GM12873 (cell line): ENCODE measurements at regions not wholly inside any gene's neighbourhood (a gene's known extent, or its start where the extent isn't known, plus 50 kb on each side); places are given as distances from the start of the nearest gene placed in this dataset.

Experiments used
- CTCF ChIP-seq: IDR thresholded peaks from 2 replicates; pipeline ENCODE4 v1.5.1; 2012; ENCODE audit warnings: low read depth, mild to moderate bottlenecking, moderate library complexity, low read length, control low read depth; ENCODE audit not compliant: insufficient read depth; ENCODE audit errors: missing control alignments

- no peak for TF ChIP-seq CTCF
Observed at GRCh38 chr5:89827359-89827758, 582.2 kb downstream of the CETN3 start.

DNA sequence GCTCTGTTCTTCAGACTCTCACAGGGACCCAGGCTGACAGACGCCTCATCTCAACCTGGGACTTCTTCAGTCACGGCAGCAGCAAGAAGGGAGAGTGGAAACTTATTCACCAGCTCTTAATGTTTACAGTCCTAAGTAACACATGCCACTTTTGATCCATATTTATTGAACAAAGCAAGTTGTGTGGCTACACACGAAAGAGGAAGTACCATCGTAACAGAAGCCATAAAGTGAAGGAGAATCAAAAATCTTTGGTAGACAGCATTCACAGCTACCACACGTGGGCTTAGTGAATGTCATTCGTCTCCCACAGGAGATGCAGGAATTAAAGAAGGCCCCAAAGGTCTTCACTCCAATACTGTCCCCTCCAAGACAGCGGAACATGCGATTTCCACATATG, 582.6 kb downstream of the CETN3 start:
- no peak for TF ChIP-seq CTCF

DNA sequence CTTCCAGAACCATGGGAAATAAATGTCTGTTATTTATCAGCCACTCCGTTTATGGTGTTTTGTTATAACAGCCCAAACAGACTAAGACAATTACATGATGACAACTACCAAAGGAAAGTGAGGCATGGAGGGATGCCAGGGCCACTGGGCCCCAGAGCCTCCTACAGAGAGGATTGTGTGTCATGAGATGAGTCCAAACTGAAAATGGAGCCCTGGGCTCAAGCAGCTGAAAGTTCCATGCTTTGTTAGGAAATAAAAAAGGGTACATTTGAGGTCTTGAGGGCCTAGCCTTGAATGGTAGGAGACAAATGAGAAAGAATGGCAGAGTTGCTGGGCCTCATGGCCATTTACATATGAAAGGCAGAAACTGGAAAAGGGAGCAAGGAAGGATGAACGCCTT, 586.5 kb downstream of the CETN3 start:
- no peak for TF ChIP-seq CTCF

- TF ChIP-seq CTCF = no peak
Observed at GRCh38 chr5:89817841-89818240, 591.7 kb downstream of the CETN3 start.

GRCh38 chr5:89816038-89816437, 593.5 kb downstream of the CETN3 start:
- no peak for TF ChIP-seq CTCF

- TF ChIP-seq CTCF = no peak
Observed at GRCh38 chr5:89777758-89778157, 631.8 kb downstream of the CETN3 start.

DNA sequence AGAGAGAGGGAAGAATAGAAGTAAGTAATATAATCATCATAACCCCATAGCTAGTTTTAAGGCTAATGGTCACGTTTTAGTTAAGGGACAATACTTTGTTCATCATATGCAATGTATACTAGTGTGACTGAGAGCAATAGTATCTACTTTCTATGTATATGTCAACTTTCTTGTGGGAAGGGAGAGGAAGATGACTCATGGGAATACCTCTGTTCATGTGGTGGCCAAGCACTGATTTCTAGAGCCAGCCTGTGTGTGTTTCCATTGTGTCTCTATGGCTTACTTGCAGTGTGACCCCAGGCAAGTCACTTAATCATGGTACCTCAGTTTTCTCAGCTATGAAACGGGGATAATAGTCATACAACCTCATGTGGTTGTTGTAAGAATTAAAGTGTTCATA, 639.6 kb downstream of the CETN3 start:
- TF ChIP-seq CTCF = no peak
